ENCODE measurements at regions not wholly inside any gene's neighbourhood (a gene's known extent, or its start where the extent isn't known, plus 50 kb on each side); places are given as distances from the start of the nearest gene placed in this dataset.

DNA sequence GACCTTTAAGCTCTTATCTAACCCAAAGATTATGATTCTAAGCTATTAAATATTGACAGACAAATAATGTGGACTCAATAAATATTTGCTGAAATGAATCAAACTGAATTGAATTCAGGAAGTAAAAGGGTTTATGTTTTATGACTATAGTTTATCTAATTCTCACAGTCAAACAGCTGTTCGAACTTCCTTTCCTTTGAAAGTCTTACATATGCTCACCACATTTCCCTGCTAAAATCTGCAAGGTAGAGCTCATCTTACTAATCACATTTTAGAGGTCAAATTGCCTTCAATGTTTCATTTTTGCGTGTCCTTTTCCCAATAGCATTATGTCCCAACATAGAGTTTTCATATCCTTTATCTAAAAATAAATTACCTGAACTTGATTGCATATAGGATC is 154.9 kb upstream of the PPP1R3A start:
- no peak overlapping the region for H3K27ac Mint-ChIP-seq
- no peak overlapping the region for H3K4me3 Mint-ChIP-seq
- TF ChIP-seq, protein P1, sequence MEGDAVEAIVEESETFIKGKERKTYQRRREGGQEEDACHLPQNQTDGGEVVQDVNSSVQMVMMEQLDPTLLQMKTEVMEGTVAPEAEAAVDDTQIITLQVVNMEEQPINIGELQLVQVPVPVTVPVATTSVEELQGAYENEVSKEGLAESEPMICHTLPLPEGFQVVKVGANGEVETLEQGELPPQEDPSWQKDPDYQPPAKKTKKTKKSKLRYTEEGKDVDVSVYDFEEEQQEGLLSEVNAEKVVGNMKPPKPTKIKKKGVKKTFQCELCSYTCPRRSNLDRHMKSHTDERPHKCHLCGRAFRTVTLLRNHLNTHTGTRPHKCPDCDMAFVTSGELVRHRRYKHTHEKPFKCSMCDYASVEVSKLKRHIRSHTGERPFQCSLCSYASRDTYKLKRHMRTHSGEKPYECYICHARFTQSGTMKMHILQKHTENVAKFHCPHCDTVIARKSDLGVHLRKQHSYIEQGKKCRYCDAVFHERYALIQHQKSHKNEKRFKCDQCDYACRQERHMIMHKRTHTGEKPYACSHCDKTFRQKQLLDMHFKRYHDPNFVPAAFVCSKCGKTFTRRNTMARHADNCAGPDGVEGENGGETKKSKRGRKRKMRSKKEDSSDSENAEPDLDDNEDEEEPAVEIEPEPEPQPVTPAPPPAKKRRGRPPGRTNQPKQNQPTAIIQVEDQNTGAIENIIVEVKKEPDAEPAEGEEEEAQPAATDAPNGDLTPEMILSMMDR (IDR thresholded peaks at IDR 0.05) = no peak
- H3K27me3 Mint-ChIP-seq (ENCODE audit: low read depth, poor library complexity) = peaks cover 5% of the 10 kb centered on the region
- DNase-seq = no peak
- peaks cover 6% of the 10 kb centered on the region for H3K4me1 Mint-ChIP-seq
- H3K36me3 Mint-ChIP-seq (ENCODE audit: low read depth) = no peaks in the 10 kb centered on the region
- no peaks in the 10 kb centered on the region for H3K9me3 Mint-ChIP-seq

DNA sequence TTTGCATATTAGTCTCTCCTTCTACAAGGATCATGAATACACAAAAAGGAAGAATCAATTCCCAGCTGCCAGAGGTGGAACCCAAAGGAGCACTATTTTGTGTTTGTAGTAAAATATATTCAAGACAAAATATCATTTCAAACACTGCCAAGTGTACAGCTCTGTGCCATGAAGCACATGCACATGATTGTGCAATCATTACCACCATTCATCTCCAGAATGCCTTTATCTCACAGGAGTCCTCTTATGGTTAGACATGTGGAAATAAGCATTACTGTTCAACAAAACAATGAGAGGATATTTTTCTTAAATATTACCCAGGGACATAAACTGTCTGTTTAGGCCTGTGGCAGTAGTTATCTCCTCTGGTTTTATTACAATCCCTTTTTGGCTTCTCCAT is 151.4 kb upstream of the PPP1R3A start:
- TF ChIP-seq, protein P1 (IDR thresholded peaks at IDR 0.05) = no peak
- Mint-ChIP-seq H3K4me3 (no peak overlapping the region), H3K9me3 (no peaks in the 10 kb centered on the region), H3K27me3 (ENCODE audit: low read depth, poor library complexity) (no peaks in the 10 kb centered on the region), H3K36me3 (ENCODE audit: low read depth) (no peaks in the 10 kb centered on the region), H3K27ac (no peak overlapping the region), H3K4me1 (no peaks in the 10 kb centered on the region)
- DNase-seq = no peak

DNA sequence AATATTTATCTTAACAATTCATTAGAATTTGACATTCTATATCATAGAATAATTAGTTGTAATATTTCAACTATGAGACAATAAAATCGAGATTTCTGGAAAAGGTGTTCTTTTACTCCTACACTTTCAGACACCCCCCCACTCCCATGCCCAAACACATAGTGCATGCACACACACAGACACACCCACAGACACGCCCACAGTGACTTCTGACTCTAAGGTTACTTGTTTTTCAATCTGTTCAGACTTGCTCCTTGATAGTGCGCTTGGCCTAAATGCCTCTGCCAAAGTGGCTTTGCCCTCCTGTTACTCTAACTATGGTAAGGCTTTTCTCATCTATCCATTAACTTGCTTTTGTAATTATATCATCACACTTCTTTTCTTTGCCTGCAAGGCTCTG is 144.0 kb upstream of the PPP1R3A start:
- Mint-ChIP-seq H3K27me3 (ENCODE audit: low read depth, poor library complexity) (peaks cover 11% of the 10 kb centered on the region), H3K4me1 (peaks cover 6% of the 10 kb centered on the region), H3K36me3 (ENCODE audit: low read depth) (no peaks in the 10 kb centered on the region), H3K27ac (no peak overlapping the region), H3K9me3 (peaks cover 2% of the 10 kb centered on the region), H3K4me3 (no peak overlapping the region)
- DNase-seq = no peak
- TF ChIP-seq, protein P1 (IDR thresholded peaks at IDR 0.05) = no peak

DNA sequence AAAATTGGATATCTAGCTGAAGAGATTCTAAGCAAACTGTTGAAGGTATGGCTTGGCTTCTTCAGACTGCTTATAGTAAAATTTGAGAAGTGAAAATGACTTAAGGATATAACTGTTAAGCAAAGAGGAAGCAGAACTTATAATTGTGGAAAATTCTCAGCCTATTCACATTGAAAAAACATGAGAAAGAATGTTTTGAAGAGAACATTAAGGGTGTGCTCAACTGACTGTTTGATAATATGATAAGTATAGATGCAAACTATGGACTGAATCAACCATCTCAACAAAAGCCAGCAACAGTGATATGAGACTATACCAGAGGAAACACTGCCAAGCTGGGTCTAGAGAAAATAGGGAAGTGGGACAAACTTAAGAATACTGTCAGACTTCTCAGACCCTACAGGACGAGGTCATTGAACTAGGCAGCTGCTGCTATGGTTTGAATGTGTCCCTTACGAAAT is 133.1 kb upstream of the PPP1R3A start:
- Mint-ChIP-seq H3K36me3 (ENCODE audit: low read depth) (no peaks in the 10 kb centered on the region), H3K9me3 (peaks cover 9% of the 10 kb centered on the region), H3K27ac (no peak overlapping the region), H3K4me3 (no peak overlapping the region), H3K4me1 (no peaks in the 10 kb centered on the region), H3K27me3 (ENCODE audit: low read depth, poor library complexity) (no peaks in the 10 kb centered on the region)
- TF ChIP-seq, protein P1 (IDR thresholded peaks at IDR 0.05) = no peak
- DNase-seq = no peak

DNA sequence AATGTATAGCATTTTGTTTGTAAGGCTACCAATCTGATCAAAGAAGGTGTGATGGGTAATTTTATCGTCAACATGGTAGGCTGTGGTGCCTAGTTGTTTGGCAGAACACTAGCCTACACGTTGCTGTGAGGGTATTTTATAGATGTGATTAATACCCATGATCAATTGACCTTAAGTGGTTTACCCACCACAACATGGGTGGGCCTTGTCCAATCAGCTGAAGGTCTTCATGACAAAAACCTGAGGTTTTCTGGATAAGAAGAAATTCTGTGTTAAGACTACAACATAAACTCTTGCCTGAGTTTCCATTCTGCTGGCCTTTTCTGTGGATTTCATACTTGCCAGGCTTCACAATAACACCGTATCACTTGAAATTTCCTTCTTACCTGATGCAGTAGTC is 131.8 kb upstream of the PPP1R3A start:
- H3K4me3 Mint-ChIP-seq = no peak overlapping the region
- H3K4me1 Mint-ChIP-seq = no peaks in the 10 kb centered on the region
- TF ChIP-seq, protein P1 (IDR thresholded peaks at IDR 0.05) = no peak
- no peak overlapping the region for H3K27ac Mint-ChIP-seq
- H3K36me3 Mint-ChIP-seq (ENCODE audit: low read depth) = no peaks in the 10 kb centered on the region
- no peak for DNase-seq
- H3K27me3 Mint-ChIP-seq (ENCODE audit: low read depth, poor library complexity) = no peaks in the 10 kb centered on the region
- no peaks in the 10 kb centered on the region for H3K9me3 Mint-ChIP-seq

DNA sequence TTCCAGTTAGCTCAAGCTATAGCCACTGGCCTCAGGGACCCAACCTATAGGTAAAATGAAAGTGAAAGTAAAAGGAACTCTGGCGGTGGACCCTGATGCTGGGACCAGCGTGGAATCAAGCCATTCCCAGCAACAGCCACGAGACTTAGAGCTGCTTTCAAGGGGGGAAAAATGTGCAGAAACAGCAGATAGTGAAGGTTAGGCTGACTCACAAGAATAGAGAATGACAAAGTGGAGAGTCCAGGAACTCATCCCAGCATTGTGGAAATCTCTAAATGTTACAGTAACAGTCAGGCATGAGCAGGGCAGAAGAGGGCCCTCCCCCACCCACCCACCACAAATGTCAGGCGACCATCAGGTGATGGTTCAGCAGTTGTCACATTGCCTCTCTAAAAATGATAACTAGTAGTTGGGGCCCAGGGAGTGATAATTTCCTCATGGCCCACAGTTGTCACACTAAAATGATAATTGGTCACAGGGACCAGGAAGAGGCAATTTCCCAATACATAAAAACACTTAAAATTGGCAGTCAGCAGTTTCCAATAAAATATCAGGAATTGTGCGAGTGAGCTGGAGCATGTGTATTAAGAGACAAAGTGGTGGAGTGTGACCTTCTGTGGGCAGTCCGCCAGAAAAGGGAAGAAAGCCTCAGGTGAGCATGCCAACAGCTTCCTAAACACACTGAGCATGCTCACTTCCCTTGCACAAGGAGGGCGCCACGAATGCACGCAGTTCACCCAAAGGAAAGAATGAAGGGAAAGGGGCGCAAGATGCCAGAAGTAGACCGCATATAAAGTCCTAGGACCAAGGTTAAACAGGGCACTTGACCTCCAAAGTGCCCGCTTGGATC is 129.8 kb upstream of the PPP1R3A start:
- TF ChIP-seq, protein P1 (IDR thresholded peaks at IDR 0.05) = no peak
- DNase-seq = no peak
- Mint-ChIP-seq H3K4me1 (no peaks in the 10 kb centered on the region), H3K36me3 (ENCODE audit: low read depth) (no peaks in the 10 kb centered on the region), H3K27ac (no peak overlapping the region), H3K27me3 (ENCODE audit: low read depth, poor library complexity) (no peaks in the 10 kb centered on the region), H3K9me3 (no peaks in the 10 kb centered on the region), H3K4me3 (no peak overlapping the region)
